Astrocyte (in vitro differentiated cells and primary cell): ENCODE measurements at regions not wholly inside any gene's neighbourhood (a gene's known extent, or its start where the extent isn't known, plus 50 kb on each side); places are given as distances from the start of the nearest gene placed in this dataset.

ENCODE experiments used
- DNase-seq: peaks from one replicate; pipeline ENCODE4 v3.0.0-alpha.2; 2010; ENCODE audit warnings: low read depth
- FAIRE-seq: peaks from 2 replicates; lab custom pipeline; 2011; peaks lifted over from hg19 to GRCh38; lab: Jason Lieb, UNC
- H2AFZ ChIP-seq: 2 replicates; pipeline ENCODE4 v1.6.0; 2012; ENCODE audit warnings: low read depth, low read length, inconsistent platforms
- H3K27ac ChIP-seq: 2 replicates; pipeline ENCODE4 v1.5.1; 2011; ENCODE audit warnings: low read depth, low read length, inconsistent platforms
- H3K27me3 ChIP-seq: 2 replicates; pipeline ENCODE4 v1.6.0; 2011; ENCODE audit warnings: low read length, inconsistent platforms; ENCODE audit not compliant: insufficient read depth
- H3K36me3 ChIP-seq: 2 replicates; pipeline ENCODE4 v1.5.1; 2011; ENCODE audit warnings: low read length, inconsistent platforms; ENCODE audit not compliant: insufficient read depth
- H3K4me1 ChIP-seq: 2 replicates; pipeline ENCODE4 v1.5.1; 2011; ENCODE audit warnings: low read length, inconsistent platforms; ENCODE audit not compliant: insufficient read depth
- H3K4me2 ChIP-seq: 2 replicates; pipeline ENCODE4 v1.6.0; 2012; ENCODE audit warnings: low read length, inconsistent platforms
- H3K4me3 ChIP-seq: 2 replicates; pipeline ENCODE4 v1.5.1; 2011; ENCODE audit warnings: low read depth, mild to moderate bottlenecking, low read length, inconsistent platforms; ENCODE audit not compliant: insufficient read depth
- H3K79me2 ChIP-seq: 2 replicates; pipeline ENCODE4 v1.6.0; 2012; ENCODE audit warnings: mild to moderate bottlenecking, low read length, inconsistent platforms; ENCODE audit not compliant: insufficient read depth
- H3K9ac ChIP-seq: 2 replicates; pipeline ENCODE4 v1.6.0; 2012; ENCODE audit warnings: mild to moderate bottlenecking, low read length, inconsistent platforms
- H3K9me3 ChIP-seq: 2 replicates; pipeline ENCODE4 v1.5.1; 2012; ENCODE audit warnings: low read depth, mild to moderate bottlenecking, low read length, inconsistent platforms; ENCODE audit not compliant: insufficient read depth
- H4K20me1 ChIP-seq: 2 replicates; pipeline ENCODE4 v1.6.0; 2012; ENCODE audit warnings: low read length, inconsistent platforms; ENCODE audit not compliant: insufficient read depth
- H3K27ac Mint-ChIP-seq: one replicate; pipeline ENCODE4 v1.8.0; 2021; ENCODE audit warnings: mild to moderate bottlenecking, mixed read lengths; ENCODE audit not compliant: unreplicated experiment
- H3K27me3 Mint-ChIP-seq: one replicate; pipeline ENCODE4 v1.8.0; 2021; ENCODE audit warnings: low read depth, mixed read lengths; ENCODE audit not compliant: unreplicated experiment
- H3K36me3 Mint-ChIP-seq: one replicate; pipeline ENCODE4 v1.8.0; 2021; ENCODE audit warnings: low read depth, mixed read lengths; ENCODE audit not compliant: unreplicated experiment
- H3K4me1 Mint-ChIP-seq: one replicate; pipeline ENCODE4 v1.8.0; 2021; ENCODE audit warnings: low read depth, mixed read lengths; ENCODE audit not compliant: unreplicated experiment
- H3K4me3 Mint-ChIP-seq: one replicate; pipeline ENCODE4 v1.8.0; 2021; ENCODE audit warnings: mild to moderate bottlenecking, moderate library complexity, mixed read lengths; ENCODE audit not compliant: unreplicated experiment
- H3K9me3 Mint-ChIP-seq: one replicate; pipeline ENCODE4 v1.8.0; 2021; ENCODE audit warnings: mild to moderate bottlenecking, mixed read lengths; ENCODE audit not compliant: unreplicated experiment
- EZH2 ChIP-seq: IDR thresholded peaks from 2 replicates; pipeline ENCODE4 v1.6.1; 2012; ENCODE audit warnings: mild to moderate bottlenecking, low read length, inconsistent platforms; ENCODE audit not compliant: insufficient read depth
- TF ChIP-seq, protein P1 (sequence below): IDR thresholded peaks from 2 replicates; pipeline ENCODE4 v1.5.1; 2011; ENCODE audit warnings: low read depth, mild to moderate bottlenecking, inconsistent platforms, low read length, moderate library complexity; ENCODE audit not compliant: insufficient read depth

GRCh38 chr2:129764376-129765325 lies 214.8 kb upstream of the RAB6C start:
- DNase-seq (no peak), FAIRE-seq (no peak)
- H3K27me3 Mint-ChIP-seq = peaks cover 23% of the 10 kb centered on the region
- Histone ChIP-seq H3K36me3 (no peaks in the 10 kb centered on the region), H3K9ac (no peak overlapping the region), H3K4me3 (no peak overlapping the region), H3K79me2 (no peaks in the 10 kb centered on the region), H4K20me1 (no peaks in the 10 kb centered on the region), H2AFZ (no peak overlapping the region), H3K27me3 (no peaks in the 10 kb centered on the region), H3K27ac (no peak overlapping the region), H3K9me3 (no peaks in the 10 kb centered on the region), H3K4me1 (no peaks in the 10 kb centered on the region), H3K4me2 (no peak overlapping the region)
- no peaks in the 10 kb centered on the region for H3K9me3 Mint-ChIP-seq
- no peaks in the 10 kb centered on the region for H3K36me3 Mint-ChIP-seq
- no peaks in the 10 kb centered on the region for H3K4me1 Mint-ChIP-seq
- H3K27ac Mint-ChIP-seq = no peak overlapping the region
- TF ChIP-seq, protein P1, sequence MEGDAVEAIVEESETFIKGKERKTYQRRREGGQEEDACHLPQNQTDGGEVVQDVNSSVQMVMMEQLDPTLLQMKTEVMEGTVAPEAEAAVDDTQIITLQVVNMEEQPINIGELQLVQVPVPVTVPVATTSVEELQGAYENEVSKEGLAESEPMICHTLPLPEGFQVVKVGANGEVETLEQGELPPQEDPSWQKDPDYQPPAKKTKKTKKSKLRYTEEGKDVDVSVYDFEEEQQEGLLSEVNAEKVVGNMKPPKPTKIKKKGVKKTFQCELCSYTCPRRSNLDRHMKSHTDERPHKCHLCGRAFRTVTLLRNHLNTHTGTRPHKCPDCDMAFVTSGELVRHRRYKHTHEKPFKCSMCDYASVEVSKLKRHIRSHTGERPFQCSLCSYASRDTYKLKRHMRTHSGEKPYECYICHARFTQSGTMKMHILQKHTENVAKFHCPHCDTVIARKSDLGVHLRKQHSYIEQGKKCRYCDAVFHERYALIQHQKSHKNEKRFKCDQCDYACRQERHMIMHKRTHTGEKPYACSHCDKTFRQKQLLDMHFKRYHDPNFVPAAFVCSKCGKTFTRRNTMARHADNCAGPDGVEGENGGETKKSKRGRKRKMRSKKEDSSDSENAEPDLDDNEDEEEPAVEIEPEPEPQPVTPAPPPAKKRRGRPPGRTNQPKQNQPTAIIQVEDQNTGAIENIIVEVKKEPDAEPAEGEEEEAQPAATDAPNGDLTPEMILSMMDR = no peak
- no peak for TF ChIP-seq EZH2
- no peak overlapping the region for H3K4me3 Mint-ChIP-seq

GRCh38 chr2:129765326-129765677 lies 214.2 kb upstream of the RAB6C start:
- no peaks in the 10 kb centered on the region for H3K36me3 ChIP-seq
- H3K27me3 ChIP-seq = no peaks in the 10 kb centered on the region
- H3K27me3 Mint-ChIP-seq = peaks cover 25% of the 10 kb centered on the region
- H2AFZ ChIP-seq = no peak overlapping the region
- TF ChIP-seq, protein P1 = no peak
- TF ChIP-seq EZH2 = no peak
- no peak overlapping the region for H3K4me3 Mint-ChIP-seq
- H3K9me3 ChIP-seq = no peaks in the 10 kb centered on the region
- no peak overlapping the region for H3K27ac Mint-ChIP-seq
- no peak overlapping the region for H3K9ac ChIP-seq
- H3K9me3 Mint-ChIP-seq = no peaks in the 10 kb centered on the region
- no peak overlapping the region for H3K4me3 ChIP-seq
- DNase-seq (no peak), FAIRE-seq (no peak)
- no peaks in the 10 kb centered on the region for H3K36me3 Mint-ChIP-seq
- H3K4me1 Mint-ChIP-seq = no peaks in the 10 kb centered on the region
- no peaks in the 10 kb centered on the region for H3K79me2 ChIP-seq
- no peak overlapping the region for H3K27ac ChIP-seq
- no peaks in the 10 kb centered on the region for H3K4me1 ChIP-seq
- no peaks in the 10 kb centered on the region for H4K20me1 ChIP-seq
- no peak overlapping the region for H3K4me2 ChIP-seq
